ENCODE measurements at regions not wholly inside any gene's neighbourhood (a gene's known extent, or its start where the extent isn't known, plus 50 kb on each side); places are given as distances from the start of the nearest gene placed in this dataset.

- TF ChIP-seq MAX (IDR thresholded peaks at IDR 0.05) (no peak), POU5F1 (IDR thresholded peaks at IDR 0.05; ENCODE audit: low read depth, low read length) (no peak), EP300 (IDR thresholded peaks at IDR 0.05; ENCODE audit: borderline replicate concordance in 1 of 2, low read depth in 2 of 2, low read length in 2 of 2) (no peak), HDAC2 (IDR thresholded peaks at IDR 0.05; ENCODE audit: borderline replicate concordance in 1 of 2, low read depth in 2 of 2, low read length in 2 of 2) (no peak), CTCF (IDR thresholded peaks at IDR 0.05; ENCODE audit: control extremely low read depth in 1 of 3, insufficient read depth in 1 of 3, low read depth in 1 of 3, low read length in 3 of 3) (no peak), ATF2 (IDR thresholded peaks at IDR 0.05; ENCODE audit: low read length) (no peak), TCF12 (IDR thresholded peaks at IDR 0.05; ENCODE audit: low read depth, low read length) (no peak), TEAD4 (IDR thresholded peaks at IDR 0.05; ENCODE audit: low read depth, low read length) (no peak), GABPA (IDR thresholded peaks at IDR 0.05; ENCODE audit: borderline replicate concordance, insufficient read depth, low read length) (no peak)
These were observed 205.6 kb upstream of the TMTC4 start for GRCh38 chr13:100880166-100880565.
